ENCODE measurements at regions not wholly inside any gene's neighbourhood (a gene's known extent, or its start where the extent isn't known, plus 50 kb on each side); places are given as distances from the start of the nearest gene placed in this dataset.

DNA sequence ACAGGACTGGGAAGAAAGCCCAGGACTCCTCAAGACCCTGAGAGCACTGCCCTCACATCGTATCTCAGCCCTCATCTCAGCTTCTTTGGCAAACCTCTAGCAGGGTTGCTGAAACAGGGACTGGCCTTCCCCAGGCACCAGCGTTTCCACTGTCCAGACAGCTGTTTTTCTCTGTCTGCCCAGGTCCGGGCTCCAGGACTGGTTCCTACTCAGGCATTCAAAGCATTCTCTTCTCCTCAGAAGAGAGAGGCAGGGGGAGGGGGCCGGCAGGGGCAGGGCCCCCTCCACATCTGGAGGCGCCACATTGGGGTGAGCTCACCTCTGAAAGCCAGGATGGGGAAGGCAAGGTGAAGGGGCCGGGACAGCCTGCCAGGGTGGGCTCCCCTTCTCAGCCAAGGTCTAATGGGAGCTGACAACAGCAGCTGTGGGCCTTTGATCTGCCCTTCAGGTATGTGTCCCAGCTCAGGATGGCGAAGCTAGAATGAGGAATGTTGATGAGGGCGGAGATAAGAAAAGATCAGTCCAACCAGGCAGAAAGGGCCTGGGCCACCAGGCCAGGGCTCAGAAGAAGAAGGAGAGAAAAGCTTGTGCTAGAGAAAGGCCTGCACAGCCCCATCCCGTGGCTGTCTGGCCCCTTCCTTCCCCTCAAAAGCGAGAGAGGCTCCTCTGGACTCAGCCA lies 60.4 kb downstream of the PJA1 start:
- TF ChIP-seq, protein P1, sequence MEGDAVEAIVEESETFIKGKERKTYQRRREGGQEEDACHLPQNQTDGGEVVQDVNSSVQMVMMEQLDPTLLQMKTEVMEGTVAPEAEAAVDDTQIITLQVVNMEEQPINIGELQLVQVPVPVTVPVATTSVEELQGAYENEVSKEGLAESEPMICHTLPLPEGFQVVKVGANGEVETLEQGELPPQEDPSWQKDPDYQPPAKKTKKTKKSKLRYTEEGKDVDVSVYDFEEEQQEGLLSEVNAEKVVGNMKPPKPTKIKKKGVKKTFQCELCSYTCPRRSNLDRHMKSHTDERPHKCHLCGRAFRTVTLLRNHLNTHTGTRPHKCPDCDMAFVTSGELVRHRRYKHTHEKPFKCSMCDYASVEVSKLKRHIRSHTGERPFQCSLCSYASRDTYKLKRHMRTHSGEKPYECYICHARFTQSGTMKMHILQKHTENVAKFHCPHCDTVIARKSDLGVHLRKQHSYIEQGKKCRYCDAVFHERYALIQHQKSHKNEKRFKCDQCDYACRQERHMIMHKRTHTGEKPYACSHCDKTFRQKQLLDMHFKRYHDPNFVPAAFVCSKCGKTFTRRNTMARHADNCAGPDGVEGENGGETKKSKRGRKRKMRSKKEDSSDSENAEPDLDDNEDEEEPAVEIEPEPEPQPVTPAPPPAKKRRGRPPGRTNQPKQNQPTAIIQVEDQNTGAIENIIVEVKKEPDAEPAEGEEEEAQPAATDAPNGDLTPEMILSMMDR (IDR thresholded peaks at IDR 0.05; ENCODE audit: partially characterized antibody, unreplicated experiment), result no peak
- H3K27ac Mint-ChIP-seq (ENCODE audit: unreplicated experiment), result no peak overlapping the region
- peaks cover 5% of the 10 kb centered on the region for H3K4me1 Mint-ChIP-seq (ENCODE audit: low read depth, unreplicated experiment)
- H3K9me3 Mint-ChIP-seq (ENCODE audit: unreplicated experiment), result peaks cover 1% of the 10 kb centered on the region
- no peak for DNase-seq
- peaks cover 3% of the 10 kb centered on the region for H3K36me3 Mint-ChIP-seq (ENCODE audit: unreplicated experiment)
- no peak overlapping the region for H3K4me3 Mint-ChIP-seq (ENCODE audit: unreplicated experiment)
- peaks cover 5% of the 10 kb centered on the region for H3K27me3 Mint-ChIP-seq (ENCODE audit: unreplicated experiment)

DNA sequence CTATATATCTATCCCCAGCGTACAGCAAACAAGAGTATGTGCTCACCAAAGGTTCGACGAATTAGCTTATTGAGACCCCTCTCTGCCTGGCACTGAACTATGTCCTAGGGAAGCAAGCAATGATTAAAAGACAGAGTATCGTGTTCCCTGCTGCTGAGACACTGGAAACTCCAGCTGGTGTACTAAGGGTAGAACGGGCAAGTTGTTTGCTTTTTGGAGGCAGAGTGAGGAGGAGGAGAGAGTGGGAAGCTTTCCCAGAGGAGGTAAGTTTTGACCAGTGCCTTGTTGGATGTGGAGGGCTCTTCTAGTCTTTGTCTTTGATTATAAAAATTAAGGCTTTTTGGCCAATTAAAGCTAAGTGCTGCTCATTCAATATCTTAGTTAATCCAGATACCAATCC lies 61.7 kb downstream of the PJA1 start:
- H3K4me3 Mint-ChIP-seq (ENCODE audit: unreplicated experiment), result no peak overlapping the region
- no peak for DNase-seq
- peaks cover 5% of the 10 kb centered on the region for H3K27me3 Mint-ChIP-seq (ENCODE audit: unreplicated experiment)
- peaks cover 1% of the 10 kb centered on the region for H3K9me3 Mint-ChIP-seq (ENCODE audit: unreplicated experiment)
- H3K36me3 Mint-ChIP-seq (ENCODE audit: unreplicated experiment), result peaks cover 3% of the 10 kb centered on the region
- TF ChIP-seq, protein P1 (IDR thresholded peaks at IDR 0.05; ENCODE audit: partially characterized antibody, unreplicated experiment), result no peak
- H3K27ac Mint-ChIP-seq (ENCODE audit: unreplicated experiment), result no peak overlapping the region
- peaks cover 5% of the 10 kb centered on the region for H3K4me1 Mint-ChIP-seq (ENCODE audit: low read depth, unreplicated experiment)

DNA sequence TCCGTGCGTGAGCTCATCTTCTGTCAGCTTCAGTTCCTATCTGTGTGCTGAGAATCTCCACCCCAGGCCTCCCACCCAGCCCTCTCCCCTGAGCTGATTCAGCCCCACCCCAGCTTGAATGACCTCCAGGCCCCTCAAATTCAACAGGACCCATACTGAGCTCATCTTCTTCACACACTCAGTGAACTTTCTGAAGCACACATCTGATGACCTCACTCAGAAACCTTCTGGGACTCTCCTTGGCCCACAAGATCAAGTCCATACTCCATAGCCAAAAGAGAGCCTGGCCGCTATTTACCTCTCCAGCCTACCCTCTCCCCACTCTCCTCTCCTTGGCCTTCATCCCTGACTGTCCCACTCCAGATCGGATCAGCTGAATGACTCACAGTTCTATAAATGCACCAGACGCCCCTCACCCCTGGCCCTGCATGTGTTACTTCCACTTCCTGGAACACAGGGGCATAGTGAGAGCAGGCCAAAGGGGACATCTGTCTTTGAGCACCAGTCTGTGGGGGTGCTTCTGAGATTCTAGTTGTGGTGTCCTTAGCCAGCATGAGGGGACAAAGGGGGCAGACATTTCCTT lies 62.5 kb downstream of the PJA1 start:
- Mint-ChIP-seq H3K4me1 (ENCODE audit: low read depth, unreplicated experiment) (peaks cover 2% of the 10 kb centered on the region), H3K27ac (ENCODE audit: unreplicated experiment) (no peak overlapping the region), H3K9me3 (ENCODE audit: unreplicated experiment) (no peaks in the 10 kb centered on the region), H3K36me3 (ENCODE audit: unreplicated experiment) (peaks cover 2% of the 10 kb centered on the region), H3K4me3 (ENCODE audit: unreplicated experiment) (no peak overlapping the region), H3K27me3 (ENCODE audit: unreplicated experiment) (peaks cover 3% of the 10 kb centered on the region)
- DNase-seq, result no peak
- TF ChIP-seq, protein P1 (IDR thresholded peaks at IDR 0.05; ENCODE audit: partially characterized antibody, unreplicated experiment), result no peak

DNA sequence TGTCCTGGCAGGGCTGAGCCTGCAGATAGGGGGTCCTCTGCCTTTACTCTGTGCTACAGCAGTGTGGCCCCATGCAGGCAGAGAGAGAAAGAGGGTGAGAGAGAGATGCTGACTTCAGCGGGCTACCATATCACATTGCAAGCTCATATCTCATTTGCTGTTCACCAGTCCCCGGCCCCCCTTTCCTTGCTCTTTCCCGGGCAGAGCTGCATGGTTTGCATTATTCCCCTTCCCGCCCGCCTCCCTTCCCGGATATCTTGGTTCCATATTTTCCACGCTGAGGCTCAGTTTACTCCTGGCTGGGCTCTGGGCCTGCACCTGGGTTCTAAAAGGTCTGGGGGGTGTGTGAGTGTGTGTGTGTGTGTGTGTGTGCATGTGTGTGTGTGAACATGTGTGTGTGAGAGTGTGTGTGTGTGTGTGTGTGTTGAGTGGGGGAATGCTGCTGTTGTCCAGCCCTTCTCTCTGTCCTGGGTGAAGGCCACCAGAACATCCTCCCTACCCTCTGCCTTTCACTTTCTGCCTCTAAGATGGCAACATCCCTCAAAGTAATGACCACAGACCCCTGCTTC lies 63.5 kb downstream of the PJA1 start:
- DNase-seq, result no peak
- H3K9me3 Mint-ChIP-seq (ENCODE audit: unreplicated experiment), result no peaks in the 10 kb centered on the region
- H3K4me1 Mint-ChIP-seq (ENCODE audit: low read depth, unreplicated experiment), result no peaks in the 10 kb centered on the region
- H3K27ac Mint-ChIP-seq (ENCODE audit: unreplicated experiment), result no peak overlapping the region
- H3K4me3 Mint-ChIP-seq (ENCODE audit: unreplicated experiment), result no peak overlapping the region
- no peaks in the 10 kb centered on the region for H3K36me3 Mint-ChIP-seq (ENCODE audit: unreplicated experiment)
- TF ChIP-seq, protein P1 (IDR thresholded peaks at IDR 0.05; ENCODE audit: partially characterized antibody, unreplicated experiment), result no peak
- peaks cover 3% of the 10 kb centered on the region for H3K27me3 Mint-ChIP-seq (ENCODE audit: unreplicated experiment)

DNA sequence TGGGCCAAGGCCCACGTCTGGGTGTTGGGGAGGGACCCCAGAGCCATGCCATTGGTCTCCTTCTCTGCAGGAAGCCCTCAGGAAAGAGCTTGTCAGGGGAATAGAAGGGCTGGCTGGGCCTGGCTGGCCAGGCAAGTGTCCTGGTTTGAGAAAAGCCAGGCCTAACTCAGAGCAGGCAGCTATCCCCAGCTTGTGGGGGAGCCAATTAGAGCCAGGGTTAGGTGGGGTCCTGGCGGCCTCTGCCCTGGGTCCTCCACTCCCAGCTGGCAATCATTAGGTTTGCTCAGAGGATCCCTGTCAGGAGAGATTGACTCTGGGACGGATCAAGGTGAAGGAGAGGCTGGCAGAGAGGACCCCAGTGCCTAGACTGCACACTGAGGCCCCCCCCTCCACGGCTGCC lies 64.8 kb downstream of the PJA1 start:
- DNase-seq, result no peak
- no peaks in the 10 kb centered on the region for H3K4me1 Mint-ChIP-seq (ENCODE audit: low read depth, unreplicated experiment)
- H3K36me3 Mint-ChIP-seq (ENCODE audit: unreplicated experiment), result no peaks in the 10 kb centered on the region
- H3K27ac Mint-ChIP-seq (ENCODE audit: unreplicated experiment), result no peak overlapping the region
- no peak overlapping the region for H3K4me3 Mint-ChIP-seq (ENCODE audit: unreplicated experiment)
- TF ChIP-seq, protein P1 (IDR thresholded peaks at IDR 0.05; ENCODE audit: partially characterized antibody, unreplicated experiment), result no peak
- no peaks in the 10 kb centered on the region for H3K9me3 Mint-ChIP-seq (ENCODE audit: unreplicated experiment)
- H3K27me3 Mint-ChIP-seq (ENCODE audit: unreplicated experiment), result peaks cover 3% of the 10 kb centered on the region
